Activated B cell treated with CpG ODN at 0.5 μM for 24 hours (primary cell): ENCODE measurements at regions not wholly inside any gene's neighbourhood (a gene's known extent, or its start where the extent isn't known, plus 50 kb on each side); places are given as distances from the start of the nearest gene placed in this dataset.

ENCODE experiments used
- ATAC-seq: fragments of 200-7000 bp; cut with Tn5 transposase; one replicate; pipeline ENCODE4 v1.10.0; 2021; ENCODE audit warnings: low read depth, mild to moderate bottlenecking, moderate library complexity
- CTCF ChIA-PET: fragments of 350-600 bp; sonication (Branson Sonifier 250); formaldehyde crosslinking; loops from one replicate; lab custom pipeline; 2021; ENCODE audit warnings: antibody characterized with exemption; lab: Charles Lee
- POLR2A ChIA-PET: fragments of 350-600 bp; sonication (Branson Sonifier 250); formaldehyde crosslinking; loops from one replicate; lab custom pipeline; 2021; ENCODE audit warnings: antibody characterized with exemption; lab: Charles Lee
- DNase-seq: peaks from one replicate; pipeline ENCODE4 v3.0.0; 2022
- H3K27ac Mint-ChIP-seq: one replicate; pipeline ENCODE4 v1.8.0; 2020; ENCODE audit warnings: mixed read lengths
- H3K27me3 Mint-ChIP-seq: one replicate; pipeline ENCODE4 v1.8.0; 2021; ENCODE audit warnings: mixed read lengths
- H3K36me3 Mint-ChIP-seq: one replicate; pipeline ENCODE4 v1.8.0; 2021; ENCODE audit warnings: low read depth, mixed read lengths
- H3K4me1 Mint-ChIP-seq: one replicate; pipeline ENCODE4 v1.8.0; 2021; ENCODE audit warnings: mixed read lengths
- H3K4me3 Mint-ChIP-seq: one replicate; pipeline ENCODE4 v1.8.0; 2020; ENCODE audit warnings: mild to moderate bottlenecking, mixed read lengths
- H3K9me3 Mint-ChIP-seq: one replicate; pipeline ENCODE4 v1.8.0; 2020; ENCODE audit warnings: mixed read lengths
- intact Hi-C: fragments of 100-400 bp; cut with micrococcal nuclease; formaldehyde crosslinking; loops from one replicate; pipeline ENCODE4 v1.15.1; 2024
- TF ChIP-seq, protein P1 (sequence below): fragments of 200-600 bp; IDR thresholded peaks from one replicate; pipeline ENCODE4 v1.8.0; 2022; ENCODE audit warnings: antibody characterized with exemption, mild to moderate bottlenecking

DNA sequence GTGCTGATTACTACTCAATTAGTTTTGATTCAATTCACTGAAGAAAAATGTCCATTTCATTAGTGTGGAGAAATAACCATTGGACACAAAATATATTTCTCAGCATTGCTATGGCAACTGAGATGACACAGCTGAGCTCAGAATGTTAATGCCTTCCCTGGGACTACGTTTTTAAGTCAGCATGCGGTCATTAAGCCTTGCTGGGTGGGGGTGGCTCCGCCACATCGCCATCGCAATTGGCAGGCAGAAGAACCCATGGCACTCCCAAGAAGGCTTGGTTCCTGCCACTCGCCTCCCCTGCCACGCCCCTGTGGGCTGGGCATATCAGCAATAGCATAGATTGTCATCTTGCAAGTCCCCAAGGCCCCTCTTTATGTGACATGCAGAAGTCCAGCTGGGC, 256.7 kb upstream of the CAMK1G start:
- intact Hi-C loops, result no loop called here
- DNase-seq (no peak), ATAC-seq (no peak)
- no peak overlapping the region for H3K27ac Mint-ChIP-seq
- CTCF ChIA-PET, result no interaction called here
- no peaks in the 10 kb centered on the region for H3K9me3 Mint-ChIP-seq
- TF ChIP-seq, protein P1, sequence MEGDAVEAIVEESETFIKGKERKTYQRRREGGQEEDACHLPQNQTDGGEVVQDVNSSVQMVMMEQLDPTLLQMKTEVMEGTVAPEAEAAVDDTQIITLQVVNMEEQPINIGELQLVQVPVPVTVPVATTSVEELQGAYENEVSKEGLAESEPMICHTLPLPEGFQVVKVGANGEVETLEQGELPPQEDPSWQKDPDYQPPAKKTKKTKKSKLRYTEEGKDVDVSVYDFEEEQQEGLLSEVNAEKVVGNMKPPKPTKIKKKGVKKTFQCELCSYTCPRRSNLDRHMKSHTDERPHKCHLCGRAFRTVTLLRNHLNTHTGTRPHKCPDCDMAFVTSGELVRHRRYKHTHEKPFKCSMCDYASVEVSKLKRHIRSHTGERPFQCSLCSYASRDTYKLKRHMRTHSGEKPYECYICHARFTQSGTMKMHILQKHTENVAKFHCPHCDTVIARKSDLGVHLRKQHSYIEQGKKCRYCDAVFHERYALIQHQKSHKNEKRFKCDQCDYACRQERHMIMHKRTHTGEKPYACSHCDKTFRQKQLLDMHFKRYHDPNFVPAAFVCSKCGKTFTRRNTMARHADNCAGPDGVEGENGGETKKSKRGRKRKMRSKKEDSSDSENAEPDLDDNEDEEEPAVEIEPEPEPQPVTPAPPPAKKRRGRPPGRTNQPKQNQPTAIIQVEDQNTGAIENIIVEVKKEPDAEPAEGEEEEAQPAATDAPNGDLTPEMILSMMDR, result no peak
- no peak overlapping the region for H3K4me3 Mint-ChIP-seq
- POLR2A ChIA-PET, result no interaction called here
- H3K4me1 Mint-ChIP-seq, result no peaks in the 10 kb centered on the region
- H3K36me3 Mint-ChIP-seq, result no peaks in the 10 kb centered on the region
- H3K27me3 Mint-ChIP-seq, result peaks cover 2% of the 10 kb centered on the region

DNA sequence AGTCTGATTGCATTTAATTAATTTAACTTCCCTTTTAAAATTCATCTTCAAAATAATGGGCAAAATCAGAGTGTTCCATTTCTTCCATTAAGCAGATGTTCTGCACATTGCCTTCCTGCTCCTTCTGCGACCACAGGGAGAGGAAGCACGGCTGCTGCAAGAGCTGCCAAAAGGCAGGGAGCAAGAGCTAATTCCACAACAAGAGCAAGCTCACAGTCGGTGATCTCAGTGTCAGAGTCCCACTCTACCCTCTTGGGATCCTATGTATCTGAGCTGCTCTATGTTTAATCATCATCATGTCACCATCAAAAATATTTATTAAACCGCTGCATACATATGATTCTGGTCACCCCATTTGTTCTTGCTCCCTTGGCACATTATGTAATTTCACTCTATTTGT, 255.3 kb upstream of the CAMK1G start:
- Mint-ChIP-seq H3K4me1 (no peaks in the 10 kb centered on the region), H3K9me3 (no peaks in the 10 kb centered on the region), H3K36me3 (no peaks in the 10 kb centered on the region), H3K27ac (no peak overlapping the region), H3K27me3 (peaks cover 2% of the 10 kb centered on the region), H3K4me3 (no peak overlapping the region)
- TF ChIP-seq, protein P1, result no peak
- ATAC-seq (no peak), DNase-seq (no peak)
- CTCF ChIA-PET, result no interaction called here
- intact Hi-C loops, result no loop called here
- POLR2A ChIA-PET, result no interaction called here

DNA sequence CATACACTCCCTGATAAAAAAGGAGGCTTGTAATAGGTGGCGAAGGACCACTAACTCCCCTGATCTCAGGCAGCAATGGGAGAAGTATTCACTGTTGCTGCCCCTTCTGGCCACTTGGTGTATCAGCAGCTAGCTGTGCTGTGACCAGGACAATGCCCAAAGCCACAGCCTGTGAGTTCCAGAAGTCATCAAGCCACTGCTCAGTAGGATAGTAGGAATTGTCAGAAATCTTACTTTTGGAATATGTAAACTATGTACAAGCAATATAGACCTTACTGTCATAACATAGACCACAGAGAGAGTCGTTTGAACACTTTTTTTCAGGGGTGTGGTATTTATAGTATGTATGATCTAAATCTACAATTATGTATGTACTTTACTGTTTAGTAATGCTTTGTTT, 248.3 kb upstream of the CAMK1G start:
- Mint-ChIP-seq H3K27ac (no peak overlapping the region), H3K4me1 (no peaks in the 10 kb centered on the region), H3K4me3 (no peak overlapping the region), H3K36me3 (no peaks in the 10 kb centered on the region), H3K9me3 (no peaks in the 10 kb centered on the region), H3K27me3 (peaks cover 7% of the 10 kb centered on the region)
- ATAC-seq (no peak), DNase-seq (no peak)
- intact Hi-C loops, result loop anchor here (5.0 kb wide), 1 partner anchor 357 kb away; no protein-coding TSS in a partner anchor
- TF ChIP-seq, protein P1, result no peak
- ChIA-PET CTCF (no interaction called here), POLR2A (no interaction called here)

DNA sequence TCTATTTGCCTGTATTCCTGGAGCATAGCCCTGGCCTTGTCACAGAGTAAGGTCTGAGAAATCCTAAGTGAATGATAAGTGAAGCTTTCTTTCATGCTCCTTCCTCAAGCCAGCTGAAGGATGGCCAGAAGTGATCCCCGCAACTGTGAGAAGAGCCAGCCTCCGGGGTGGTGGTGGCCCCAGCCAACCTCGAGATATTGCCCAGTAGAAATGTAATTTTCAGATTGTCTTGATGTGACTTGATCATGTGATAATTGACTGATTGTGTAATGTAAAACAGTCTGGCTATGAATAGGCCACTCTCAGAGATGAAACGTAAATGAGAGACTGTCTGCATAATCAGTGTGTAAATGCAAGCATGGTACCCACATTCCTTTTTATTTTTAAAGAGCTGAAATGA, 242.4 kb upstream of the CAMK1G start:
- Mint-ChIP-seq H3K27me3 (peaks cover 4% of the 10 kb centered on the region), H3K9me3 (no peaks in the 10 kb centered on the region), H3K4me3 (no peak overlapping the region), H3K27ac (no peak overlapping the region), H3K4me1 (no peaks in the 10 kb centered on the region), H3K36me3 (no peaks in the 10 kb centered on the region)
- no peak for ATAC-seq
- intact Hi-C loops, result no loop called here
- POLR2A ChIA-PET, result no interaction called here
- DNase-seq, result no peak
- CTCF ChIA-PET, result no interaction called here
- TF ChIP-seq, protein P1, result no peak

DNA sequence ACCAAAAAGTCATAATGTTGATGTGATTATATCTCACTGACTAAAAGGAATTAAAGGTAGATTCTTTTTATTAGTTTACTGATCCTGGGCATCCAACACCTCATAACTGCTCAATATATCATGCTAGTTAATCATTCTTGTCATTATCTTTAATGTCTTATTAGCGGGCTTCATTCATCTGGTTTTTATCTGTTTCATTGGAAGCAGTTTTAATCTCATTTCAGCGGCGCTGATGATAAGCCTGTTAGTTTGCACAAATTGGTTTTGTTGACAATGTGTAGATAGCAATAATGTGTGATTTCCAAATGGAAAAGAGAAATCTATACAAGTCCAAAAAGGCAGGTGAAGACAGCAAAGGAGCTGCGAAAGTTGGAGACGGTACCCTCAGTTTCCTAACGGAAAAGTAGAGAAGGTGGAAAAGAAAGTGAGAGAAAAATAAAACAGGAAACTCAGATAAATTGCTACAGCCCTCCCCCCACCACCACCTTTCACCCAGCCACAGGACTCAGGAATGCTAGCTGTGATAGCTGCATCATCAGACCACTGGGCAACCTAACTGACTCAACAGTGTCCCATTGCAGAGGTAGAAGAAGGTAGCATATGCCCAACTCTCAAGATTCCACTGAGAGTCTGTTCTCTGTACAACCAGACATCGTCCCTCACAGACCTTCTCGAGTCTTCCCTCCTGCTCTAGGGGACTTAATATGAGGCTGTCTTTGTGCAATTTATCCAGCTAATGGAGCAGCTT, 241.7 kb upstream of the CAMK1G start:
- Mint-ChIP-seq H3K4me1 (no peaks in the 10 kb centered on the region), H3K27me3 (no peaks in the 10 kb centered on the region), H3K4me3 (no peak overlapping the region), H3K9me3 (no peaks in the 10 kb centered on the region), H3K27ac (no peak overlapping the region), H3K36me3 (no peaks in the 10 kb centered on the region)
- ChIA-PET CTCF (interaction anchor here (0.9 kb wide), 1 partner anchor 13 kb away, joined by 3 read pairs; no protein-coding TSS in a partner anchor), POLR2A (no interaction called here)
- TF ChIP-seq, protein P1, result no peak
- DNase-seq (no peak), ATAC-seq (no peak)
- intact Hi-C loops, result no loop called here
